HG03432 (cell line): ENCODE measurements at regions not wholly inside any gene's neighbourhood (a gene's known extent, or its start where the extent isn't known, plus 50 kb on each side); places are given as distances from the start of the nearest gene placed in this dataset.
"Not testable (repeated sequence)": the region's sequence is repeated elsewhere in the genome, so short reads cannot be mapped to it uniquely, and the experiment has no call there.

ENCODE experiments used
- ATAC-seq: cut with Tn5 transposase; IDR thresholded peaks from one replicate; pipeline ENCODE4 v1.9.1; 2021; ENCODE audit warnings: mild to moderate bottlenecking, moderate library complexity; ENCODE audit not compliant: unreplicated experiment

- ATAC-seq, result no peak
These were observed 123.7 kb upstream of the KIF26B start for GRCh38 chr1:245031041-245031440.

GRCh38 chr1:245026247-245026646 is 128.5 kb upstream of the KIF26B start:
- ATAC-seq, result no peak

- no peak for ATAC-seq
These were observed 129.3 kb upstream of the KIF26B start for GRCh38 chr1:245025525-245025924.

- ATAC-seq, result no peak
These were observed 131.6 kb upstream of the KIF26B start for GRCh38 chr1:245023222-245023621.

GRCh38 chr1:245019910-245020486 is 134.8 kb upstream of the KIF26B start:
- peak; percentile 49 for ATAC-seq

- no peak for ATAC-seq
These were observed 138.1 kb upstream of the KIF26B start for GRCh38 chr1:245016700-245017099.

GRCh38 chr1:245015031-245015430 is 139.8 kb upstream of the KIF26B start:
- ATAC-seq, result no peak

- no peak for ATAC-seq
These were observed 140.3 kb upstream of the KIF26B start for GRCh38 chr1:245014247-245015029.

GRCh38 chr1:245010018-245010614 is 144.7 kb upstream of the KIF26B start:
- no peak for ATAC-seq

- ATAC-seq, result no peak
These were observed 144.4 kb upstream of the HNRNPU start for GRCh38 chr1:245008761-245009160.

GRCh38 chr1:245007852-245008251 is 143.5 kb upstream of the HNRNPU start:
- ATAC-seq, result no peak

- no peak for ATAC-seq
These were observed 138.9 kb upstream of the HNRNPU start for GRCh38 chr1:245003246-245003645.

GRCh38 chr1:245001252-245001651 is 136.9 kb upstream of the HNRNPU start:
- ATAC-seq, result no peak

- peak; percentile 62 for ATAC-seq
These were observed 136.5 kb upstream of the HNRNPU start for GRCh38 chr1:245000872-245001188.

GRCh38 chr1:244999644-245000043 is 135.3 kb upstream of the HNRNPU start:
- ATAC-seq, result not testable (repeated sequence)

GRCh38 chr1:244998717-244999346 is 134.5 kb upstream of the HNRNPU start:
- no peak for ATAC-seq

- no peak for ATAC-seq
These were observed 131.5 kb upstream of the HNRNPU start for GRCh38 chr1:244995602-244996400.

GRCh38 chr1:244992833-244993232 is 128.5 kb upstream of the HNRNPU start:
- ATAC-seq, result no peak

GRCh38 chr1:244989813-244990212 is 125.5 kb upstream of the HNRNPU start:
- no peak for ATAC-seq

GRCh38 chr1:244988521-244988920 is 124.2 kb upstream of the HNRNPU start:
- no peak for ATAC-seq

- ATAC-seq, result no peak
These were observed 116.3 kb upstream of the HNRNPU start for GRCh38 chr1:244980605-244981004.
